Gastrocnemius medialis (tissue), 4 donors: ENCODE measurements at regions not wholly inside any gene's neighbourhood (a gene's known extent, or its start where the extent isn't known, plus 50 kb on each side); places are given as distances from the start of the nearest gene placed in this dataset.

Source experiments
- ATAC-seq, 2 donors: fragments of 150-250 bp; one replicate each; pipeline ENCODE4 v1.9.1; 2016
- DNase-seq, 2 donors: peaks; one replicate each; pipeline ENCODE4 v3.0.0-alpha.2; 2019
- H3K27ac ChIP-seq, 4 donors: fragments of 200-600 bp; sonication (generic); 1 replicate in 1 of 4; 2 replicates in 3 of 4; pipeline ENCODE4 v1.5.1; 2016 to 2018; ENCODE audit warnings: mild to moderate bottlenecking in 2 of 4, moderate library complexity in 1 of 4
- H3K27me3 ChIP-seq, 3 donors: fragments of 200-600 bp; sonication (generic) in 2 of 3; 1 replicate in 1 of 3; 2 replicates in 2 of 3; pipeline versions ENCODE4 v1.5.1 to v1.6.0; 2016 to 2019; ENCODE audit warnings: mild to moderate bottlenecking in 1 of 3, moderate library complexity in 1 of 3
- H3K36me3 ChIP-seq, 2 donors: fragments of 200-600 bp; sonication (generic) in 1 of 2; one replicate each; pipeline ENCODE4 v1.5.1; 2017 to 2018
- H3K4me1 ChIP-seq, 2 donors: fragments of 200-600 bp; sonication (generic) in 1 of 2; one replicate each; pipeline ENCODE4 v1.5.1; 2016 to 2017; ENCODE audit warnings: mild to moderate bottlenecking in 2 of 2
- H3K4me3 ChIP-seq, 4 donors: fragments of 200-600 bp; sonication (generic) in 3 of 4; 1 replicate in 1 of 4; 2 replicates in 3 of 4; pipeline ENCODE4 v1.5.1; 2016 to 2019; ENCODE audit warnings: mild to moderate bottlenecking in 2 of 4
- H3K9me3 ChIP-seq, 3 donors: fragments of 200-600 bp; sonication (generic) in 2 of 3; 1 replicate in 1 of 3; 2 replicates in 2 of 3; pipeline ENCODE4 v1.5.1; 2016 to 2019
- POLR2A ChIP-seq, 2 donors: fragments of 450-650 bp; IDR thresholded peaks; one replicate each; pipeline ENCODE4 v1.6.1; 2017; ENCODE audit warnings: antibody characterized with exemption in 2 of 2, mild to moderate bottlenecking in 2 of 2, moderate library complexity in 2 of 2
- in situ Hi-C, 4 donors: fragments of 200-750 bp; cut with MboI; loops; one replicate each; pipeline versions ENCODE4 v1.15.0 to v1.8.0; 2017; ENCODE audit warnings: low sequenced_read_pairs in 4 of 4
- intact Hi-C: fragments of 100-400 bp; cut with DNase I; formaldehyde crosslinking; loops from one replicate; pipeline ENCODE4 v1.15.1; 2023; ENCODE audit warnings: low total_unique reads
- TF ChIP-seq, protein P1 (sequence below), 5 experiments: fragments of 450-650 bp in 3 of 5; fragments of 200-600 bp in 2 of 5; sonication (generic) in 2 of 5; IDR thresholded peaks in 4 of 5; conservative IDR thresholded peaks in 1 of 5; 1 replicate in 4 of 5; 2 replicates in 1 of 5; pipeline ENCODE4 v1.5.1; 2016 to 2019; ENCODE audit warnings: antibody characterized with exemption in 5 of 5, mild to moderate bottlenecking in 3 of 5, moderate library complexity in 3 of 5

- TF ChIP-seq, protein P1, sequence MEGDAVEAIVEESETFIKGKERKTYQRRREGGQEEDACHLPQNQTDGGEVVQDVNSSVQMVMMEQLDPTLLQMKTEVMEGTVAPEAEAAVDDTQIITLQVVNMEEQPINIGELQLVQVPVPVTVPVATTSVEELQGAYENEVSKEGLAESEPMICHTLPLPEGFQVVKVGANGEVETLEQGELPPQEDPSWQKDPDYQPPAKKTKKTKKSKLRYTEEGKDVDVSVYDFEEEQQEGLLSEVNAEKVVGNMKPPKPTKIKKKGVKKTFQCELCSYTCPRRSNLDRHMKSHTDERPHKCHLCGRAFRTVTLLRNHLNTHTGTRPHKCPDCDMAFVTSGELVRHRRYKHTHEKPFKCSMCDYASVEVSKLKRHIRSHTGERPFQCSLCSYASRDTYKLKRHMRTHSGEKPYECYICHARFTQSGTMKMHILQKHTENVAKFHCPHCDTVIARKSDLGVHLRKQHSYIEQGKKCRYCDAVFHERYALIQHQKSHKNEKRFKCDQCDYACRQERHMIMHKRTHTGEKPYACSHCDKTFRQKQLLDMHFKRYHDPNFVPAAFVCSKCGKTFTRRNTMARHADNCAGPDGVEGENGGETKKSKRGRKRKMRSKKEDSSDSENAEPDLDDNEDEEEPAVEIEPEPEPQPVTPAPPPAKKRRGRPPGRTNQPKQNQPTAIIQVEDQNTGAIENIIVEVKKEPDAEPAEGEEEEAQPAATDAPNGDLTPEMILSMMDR (IDR thresholded peaks at IDR 0.05 in 4 of 5, conservative IDR thresholded peaks at IDR 0.05 in 1 of 5) = no peak
- TF ChIP-seq POLR2A (IDR thresholded peaks at IDR 0.05) = no peak
- Histone ChIP-seq H3K4me1 (no peaks in the 10 kb centered on the region), H3K9me3 (no peaks in the 10 kb centered on the region), H3K4me3 (no peak overlapping the region), H3K36me3 (no peaks in the 10 kb centered on the region), H3K27me3 (peaks cover 32 to 45% (median 37%) of the 10 kb centered on the region in 3 donors), H3K27ac (no peak overlapping the region)
- in situ Hi-C loops = no loop called here
- intact Hi-C loops = no loop called here
- no peak for ATAC-seq
- DNase-seq = no peak
Observed at GRCh38 chr4:1466034-1466862, 60.0 kb upstream of the NKX1-1 start.

- Histone ChIP-seq H3K27ac (no peak overlapping the region), H3K36me3 (no peaks in the 10 kb centered on the region), H3K4me1 (no peaks in the 10 kb centered on the region), H3K27me3 (peaks cover 26 to 37% (median 29%) of the 10 kb centered on the region in 3 donors), H3K4me3 (no peak overlapping the region), H3K9me3 (no peaks in the 10 kb centered on the region)
- in situ Hi-C loops (no loop called here), intact Hi-C loops (no loop called here)
- DNase-seq (no peak), ATAC-seq (no peak)
- TF ChIP-seq, protein P1 (IDR thresholded peaks at IDR 0.05 in 4 of 5, conservative IDR thresholded peaks at IDR 0.05 in 1 of 5) = no peak
- TF ChIP-seq POLR2A (IDR thresholded peaks at IDR 0.05) = no peak
Observed at GRCh38 chr4:1465173-1466033, 59.2 kb upstream of the NKX1-1 start.

- intact Hi-C loops = no loop called here
- in situ Hi-C loops = no loop called here
Observed at GRCh38 chr4:1464581-1465171, 58.4 kb upstream of the NKX1-1 start.

GRCh38 chr4:1463927-1464540 is 57.8 kb upstream of the NKX1-1 start:
- no peaks in the 10 kb centered on the region for H3K36me3 ChIP-seq
- no peak overlapping the region for H3K27ac ChIP-seq
- intact Hi-C loops = no loop called here
- TF ChIP-seq, protein P1 (IDR thresholded peaks at IDR 0.05 in 4 of 5, conservative IDR thresholded peaks at IDR 0.05 in 1 of 5) = no peak
- TF ChIP-seq POLR2A (IDR thresholded peaks at IDR 0.05) = no peak
- no peak overlapping the region for H3K4me3 ChIP-seq
- peaks cover 33 to 41% (median 34%) of the 10 kb centered on the region in 3 donors for H3K27me3 ChIP-seq
- in situ Hi-C loops = no loop called here
- no peak for DNase-seq
- no peaks in the 10 kb centered on the region for H3K4me1 ChIP-seq
- ATAC-seq = no peak
- H3K9me3 ChIP-seq = no peaks in the 10 kb centered on the region

More at GRCh38 chr4:1464581-1465171, 58.4 kb upstream of the NKX1-1 start:
- DNase-seq = no peak
- Histone ChIP-seq H3K27ac (no peak overlapping the region), H3K4me3 (no peak overlapping the region), H3K9me3 (no peaks in the 10 kb centered on the region), H3K27me3 (peaks cover 27 to 35% (median 31%) of the 10 kb centered on the region in 3 donors), H3K4me1 (no peaks in the 10 kb centered on the region), H3K36me3 (no peaks in the 10 kb centered on the region)
- no peak for ATAC-seq
- no peak for TF ChIP-seq POLR2A (IDR thresholded peaks at IDR 0.05)
- TF ChIP-seq, protein P1 (IDR thresholded peaks at IDR 0.05 in 4 of 5, conservative IDR thresholded peaks at IDR 0.05 in 1 of 5) = no peak
